DOHH2 (cell line): ENCODE measurements at regions not wholly inside any gene's neighbourhood (a gene's known extent, or its start where the extent isn't known, plus 50 kb on each side); places are given as distances from the start of the nearest gene placed in this dataset.

Experiments used
- CTCF ChIP-seq: fragments of 200-600 bp; sonication (generic); IDR thresholded peaks from one replicate; pipeline ENCODE4 v1.5.1; 2014; ENCODE audit warnings: antibody characterized with exemption, mild to moderate bottlenecking, low read depth, low read length; ENCODE audit not compliant: poor library complexity, severe bottlenecking
- EZH2phosphoT487 ChIP-seq: fragments of 200-600 bp; sonication (generic); IDR thresholded peaks from 2 replicates; pipeline ENCODE4 v1.6.1; 2017; ENCODE audit warnings: borderline replicate concordance, mild to moderate bottlenecking, antibody characterized with exemption, low read length, moderate library complexity, mixed read lengths

- TF ChIP-seq CTCF (no peak), EZH2phosphoT487 (no peak)
Measured at GRCh38 chr2:239725551-239725890, 299.6 kb downstream of the NDUFA10 start.
